GM18867 (cell line): ENCODE measurements at regions not wholly inside any gene's neighbourhood (a gene's known extent, or its start where the extent isn't known, plus 50 kb on each side); places are given as distances from the start of the nearest gene placed in this dataset.
"Not testable (repeated sequence)": the region's sequence is repeated elsewhere in the genome, so short reads cannot be mapped to it uniquely, and the experiment has no call there.

ENCODE experiments used
- ATAC-seq: cut with Tn5 transposase; IDR thresholded peaks from one replicate; pipeline ENCODE4 v1.9.1; 2021; ENCODE audit warnings: mild to moderate bottlenecking, moderate library complexity; ENCODE audit not compliant: unreplicated experiment

GRCh38 chr12:46884362-46884761 is 58.6 kb upstream of the SLC38A4 start:
- no peak for ATAC-seq

DNA sequence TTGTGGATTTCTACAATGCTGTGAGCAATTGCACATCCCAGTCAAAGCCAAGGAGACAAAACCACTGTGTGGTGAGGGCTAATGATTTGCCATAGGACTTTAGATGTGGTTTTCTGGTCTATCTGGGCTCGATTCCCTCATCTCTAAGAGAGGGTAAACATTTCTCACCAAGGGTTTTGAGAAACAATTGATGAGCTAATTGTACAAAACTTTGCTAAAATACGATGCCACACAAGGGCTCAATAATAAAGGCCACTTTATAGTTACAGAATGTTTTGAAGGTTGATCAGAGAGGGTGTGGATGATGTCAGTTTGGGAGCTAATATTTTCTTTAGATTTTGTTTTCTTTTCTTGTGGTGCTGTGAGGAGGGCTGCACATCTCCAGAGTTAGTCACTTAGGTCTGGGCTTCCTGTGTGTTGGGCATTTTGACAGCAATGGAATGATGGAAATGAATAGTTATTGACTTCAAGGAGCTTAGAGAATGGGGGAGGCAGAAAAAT is 60.8 kb upstream of the SLC38A4 start:
- no peak for ATAC-seq

DNA sequence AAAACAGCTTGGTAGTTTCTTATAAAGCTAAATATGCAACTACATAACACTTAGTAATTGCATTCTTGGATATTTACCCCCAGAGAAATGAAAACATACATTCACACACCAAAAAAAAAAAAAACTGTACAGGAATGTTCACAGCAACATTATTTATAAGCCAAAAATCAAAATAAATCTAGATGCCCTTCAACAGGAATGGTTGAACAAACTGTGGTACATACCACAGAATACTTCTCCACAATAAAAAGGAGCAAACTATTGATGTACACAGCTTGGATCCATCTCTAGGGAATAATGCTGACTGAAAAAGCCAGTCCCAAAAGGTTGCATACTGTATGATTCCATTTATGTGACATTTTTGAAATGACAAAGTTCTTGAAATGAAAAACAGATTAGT is 62.1 kb upstream of the SLC38A4 start:
- no peak for ATAC-seq

DNA sequence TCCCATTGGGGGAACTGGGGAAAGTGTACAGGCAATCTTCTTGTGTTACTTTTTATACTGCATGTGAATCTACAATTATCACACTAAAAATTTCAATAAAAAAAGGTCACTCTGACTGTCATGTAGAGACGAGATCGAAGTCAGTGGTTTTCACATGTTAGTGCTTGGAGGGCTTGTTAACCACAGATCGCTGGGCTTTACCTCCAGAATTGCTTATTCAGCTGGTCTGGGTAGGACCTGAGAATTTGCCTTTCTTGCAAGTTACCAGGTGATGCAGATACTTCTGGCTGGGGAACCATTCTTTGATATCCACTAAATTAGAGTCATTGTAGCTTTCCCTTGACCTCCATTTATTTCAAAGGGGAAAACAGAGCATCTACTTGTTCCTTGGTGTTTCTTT is 62.8 kb upstream of the SLC38A4 start:
- no peak for ATAC-seq

- ATAC-seq: no peak
Measured at GRCh38 chr12:46891306-46891705, 65.5 kb upstream of the SLC38A4 start.

- ATAC-seq: no peak
Measured at GRCh38 chr12:46892034-46892705, 66.4 kb upstream of the SLC38A4 start.

- ATAC-seq: no peak
Measured at GRCh38 chr12:46892887-46893286, 67.1 kb upstream of the SLC38A4 start.

- no peak for ATAC-seq
Measured at GRCh38 chr12:46893434-46893833, 67.6 kb upstream of the SLC38A4 start.

DNA sequence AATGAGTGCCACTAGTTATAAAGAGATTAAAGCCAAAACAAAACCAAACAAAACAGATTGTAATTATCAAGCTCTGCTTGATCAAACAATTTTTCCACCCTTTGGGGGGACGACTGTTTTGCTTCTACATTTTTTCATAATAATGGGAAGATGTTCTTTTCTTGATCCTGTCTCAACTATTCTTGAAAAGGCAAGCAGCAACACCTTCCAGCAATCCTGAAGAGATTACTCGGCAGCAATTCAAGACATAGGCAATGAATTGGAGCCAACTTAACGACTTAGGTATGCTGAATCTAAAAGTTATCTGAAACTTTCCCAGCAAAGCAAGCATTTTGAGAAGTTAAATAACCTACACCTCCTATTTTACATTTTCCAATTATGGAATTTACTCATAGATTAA is 69.9 kb upstream of the SLC38A4 start:
- ATAC-seq: no peak

- no peak for ATAC-seq
Measured at GRCh38 chr12:46896680-46897079, 70.9 kb upstream of the SLC38A4 start.

GRCh38 chr12:46898152-46898931 is 72.5 kb upstream of the SLC38A4 start:
- ATAC-seq: no peak

GRCh38 chr12:46898989-46899388 is 73.2 kb upstream of the SLC38A4 start:
- ATAC-seq: no peak

DNA sequence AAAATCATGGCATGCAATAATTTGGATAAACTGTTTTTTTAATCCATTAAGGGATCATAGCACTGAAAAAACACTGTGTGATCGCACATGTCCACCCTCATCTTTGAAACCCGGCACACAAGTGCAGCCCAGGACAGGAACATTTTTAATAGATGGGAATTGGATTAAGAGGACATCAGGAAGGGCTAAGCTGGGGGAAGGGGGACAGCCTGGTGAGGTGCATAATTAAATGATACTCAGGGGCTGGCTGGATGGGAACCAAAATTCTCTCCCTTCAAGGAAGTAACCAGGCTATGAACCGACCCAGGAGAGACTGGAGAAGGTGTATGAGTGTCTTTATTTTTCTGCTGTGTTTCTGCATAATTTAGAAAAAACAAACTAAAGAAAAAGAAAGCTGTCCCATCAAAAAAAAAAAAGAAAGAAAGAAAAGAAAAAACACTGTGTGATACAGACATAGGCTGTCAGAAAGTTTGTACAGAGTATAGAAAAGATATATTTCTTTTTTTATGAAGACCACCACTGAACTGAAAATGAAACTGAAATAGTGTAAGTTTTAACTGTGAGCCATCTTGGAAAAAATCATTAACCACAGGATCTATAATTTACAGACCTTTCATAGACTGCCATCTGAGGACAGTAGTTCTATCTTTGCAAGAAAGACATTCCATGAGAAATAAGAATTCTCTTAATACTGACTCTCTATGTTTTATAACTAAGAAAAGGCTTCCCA is 75.1 kb upstream of the SLC38A4 start:
- no peak for ATAC-seq

GRCh38 chr12:46901464-46902205 is 75.8 kb upstream of the SLC38A4 start:
- ATAC-seq: no peak

GRCh38 chr12:46903058-46903457 is 77.3 kb upstream of the SLC38A4 start:
- ATAC-seq: no peak

DNA sequence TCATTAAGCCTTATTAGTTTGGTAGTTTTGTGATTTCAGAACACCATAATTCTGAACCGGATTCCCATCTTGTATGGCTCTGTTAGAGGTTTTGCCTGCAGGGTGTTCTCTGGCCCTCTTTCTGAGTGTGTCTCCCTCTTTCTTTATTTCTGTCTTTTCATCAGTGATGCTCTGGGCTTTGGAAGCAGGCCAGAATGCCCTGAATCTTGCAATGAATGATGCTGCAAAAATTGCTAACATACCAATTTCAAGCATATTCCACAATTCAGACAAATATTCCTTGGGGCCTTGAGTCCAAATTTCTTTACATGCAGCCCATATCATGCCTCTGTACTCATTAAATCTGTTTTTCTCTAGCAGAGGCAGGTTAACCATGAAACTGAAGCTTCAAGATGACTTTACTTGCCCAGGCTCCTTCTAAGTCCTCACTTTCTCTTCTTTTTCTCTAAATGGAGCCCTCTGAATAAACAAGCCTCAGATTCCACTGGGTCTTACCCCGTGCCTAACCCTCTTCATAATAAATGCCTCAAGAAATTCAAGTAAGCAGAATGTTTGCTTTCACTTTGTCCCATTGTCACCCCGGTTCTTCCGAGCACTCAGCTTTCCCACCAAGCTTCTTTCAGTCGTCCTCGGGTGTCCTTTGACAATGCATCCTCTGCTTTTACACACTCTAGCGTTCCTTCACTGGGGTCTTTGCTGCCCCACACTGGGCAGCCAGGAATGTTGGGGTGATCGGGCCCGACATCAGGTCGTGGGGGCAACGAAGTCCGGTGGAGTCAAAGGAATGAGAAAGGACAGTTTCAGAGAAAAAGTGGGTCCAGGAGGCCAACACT is 78.8 kb upstream of the SLC38A4 start:
- ATAC-seq: no peak

- not testable (repeated sequence) for ATAC-seq
Measured at GRCh38 chr12:46905239-46905627, 79.4 kb upstream of the SLC38A4 start.

GRCh38 chr12:46907791-46908190 is 82.0 kb upstream of the SLC38A4 start:
- ATAC-seq: no peak

GRCh38 chr12:46908236-46908935 is 82.6 kb upstream of the SLC38A4 start:
- ATAC-seq: no peak
